Lower leg skin (tissue), 3 donors: ENCODE measurements at regions not wholly inside any gene's neighbourhood (a gene's known extent, or its start where the extent isn't known, plus 50 kb on each side); places are given as distances from the start of the nearest gene placed in this dataset.

Experiments used
- POLR2A ChIP-seq, 2 donors: fragments of 450-650 bp; IDR thresholded peaks; one replicate each; pipeline ENCODE4 v1.6.1; 2016 to 2017; ENCODE audit warnings: antibody characterized with exemption in 2 of 2, mild to moderate bottlenecking in 1 of 2, moderate library complexity in 1 of 2
- TF ChIP-seq, protein P1 (sequence below), 3 donors: fragments of 450-650 bp; IDR thresholded peaks; one replicate each; pipeline ENCODE4 v1.5.1; 2016; ENCODE audit warnings: antibody characterized with exemption in 3 of 3, mild to moderate bottlenecking in 3 of 3, moderate library complexity in 2 of 3

DNA sequence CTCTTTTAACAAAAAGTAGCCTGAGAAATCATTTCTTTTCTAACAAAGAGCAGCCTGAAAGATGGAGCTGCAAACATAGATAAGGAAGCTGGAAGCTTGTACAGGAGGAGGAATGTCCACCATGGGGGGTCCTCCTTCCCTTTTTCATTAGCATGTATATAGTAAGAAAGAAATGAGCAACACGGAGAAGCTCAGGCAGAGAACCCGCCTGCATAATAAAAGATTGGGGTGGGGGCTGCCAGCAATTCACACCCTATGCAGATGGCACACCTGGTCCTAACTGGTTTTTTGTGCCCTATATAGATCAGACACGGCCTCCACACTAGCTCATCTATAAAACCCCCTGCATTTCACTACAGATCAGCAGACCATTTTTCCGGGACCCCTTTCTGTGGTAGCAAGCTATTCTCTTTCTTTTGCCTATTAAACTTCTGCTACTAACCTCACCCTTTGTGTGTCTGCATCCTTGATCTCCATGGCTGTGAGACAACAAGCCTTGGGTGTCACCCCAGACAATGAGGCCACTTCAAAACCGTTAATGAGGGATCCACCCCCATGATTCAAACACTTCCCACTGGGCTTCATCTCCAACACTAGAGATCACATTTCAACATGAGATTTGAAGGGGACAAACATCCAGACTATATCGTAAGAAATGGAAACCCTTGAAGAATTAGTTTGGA lies 167.5 kb upstream of the FREM2 start:
- TF ChIP-seq POLR2A (IDR thresholded peaks at IDR 0.05) = no peak
- TF ChIP-seq, protein P1, sequence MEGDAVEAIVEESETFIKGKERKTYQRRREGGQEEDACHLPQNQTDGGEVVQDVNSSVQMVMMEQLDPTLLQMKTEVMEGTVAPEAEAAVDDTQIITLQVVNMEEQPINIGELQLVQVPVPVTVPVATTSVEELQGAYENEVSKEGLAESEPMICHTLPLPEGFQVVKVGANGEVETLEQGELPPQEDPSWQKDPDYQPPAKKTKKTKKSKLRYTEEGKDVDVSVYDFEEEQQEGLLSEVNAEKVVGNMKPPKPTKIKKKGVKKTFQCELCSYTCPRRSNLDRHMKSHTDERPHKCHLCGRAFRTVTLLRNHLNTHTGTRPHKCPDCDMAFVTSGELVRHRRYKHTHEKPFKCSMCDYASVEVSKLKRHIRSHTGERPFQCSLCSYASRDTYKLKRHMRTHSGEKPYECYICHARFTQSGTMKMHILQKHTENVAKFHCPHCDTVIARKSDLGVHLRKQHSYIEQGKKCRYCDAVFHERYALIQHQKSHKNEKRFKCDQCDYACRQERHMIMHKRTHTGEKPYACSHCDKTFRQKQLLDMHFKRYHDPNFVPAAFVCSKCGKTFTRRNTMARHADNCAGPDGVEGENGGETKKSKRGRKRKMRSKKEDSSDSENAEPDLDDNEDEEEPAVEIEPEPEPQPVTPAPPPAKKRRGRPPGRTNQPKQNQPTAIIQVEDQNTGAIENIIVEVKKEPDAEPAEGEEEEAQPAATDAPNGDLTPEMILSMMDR (IDR thresholded peaks at IDR 0.05) = no peak
